Cardiac muscle cell (in vitro differentiated cells and primary cell): ENCODE measurements at regions not wholly inside any gene's neighbourhood (a gene's known extent, or its start where the extent isn't known, plus 50 kb on each side); places are given as distances from the start of the nearest gene placed in this dataset.

ENCODE experiments used
- DNase-seq, 2 donors: peaks; one replicate each; pipeline versions ENCODE4 v3.0.0 to v3.0.0-alpha.2; 2010 to 2017; ENCODE audit warnings: low read depth in 1 of 2, low spot score in 1 of 2
- H3K27ac ChIP-seq: fragments of 200-600 bp; sonication (generic); 2 replicates; pipeline ENCODE4 v1.5.1; 2016
- H3K27me3 ChIP-seq: fragments of 200-600 bp; sonication (generic); 2 replicates; pipeline ENCODE4 v1.6.0; 2016; ENCODE audit warnings: control low read depth
- H3K36me3 ChIP-seq: fragments of 200-600 bp; sonication (generic); 2 replicates; pipeline ENCODE4 v1.5.1; 2016; ENCODE audit warnings: control low read depth
- H3K4me1 ChIP-seq: fragments of 200-600 bp; sonication (generic); 2 replicates; pipeline ENCODE4 v1.8.1; 2017; ENCODE audit warnings: low read depth, mild to moderate bottlenecking, mixed run types
- H3K4me3 ChIP-seq: fragments of 200-600 bp; sonication (generic); 2 replicates; pipeline ENCODE4 v1.5.1; 2016; ENCODE audit warnings: mild to moderate bottlenecking
- H3K9me3 ChIP-seq: fragments of 200-600 bp; sonication (generic); 2 replicates; pipeline ENCODE4 v1.5.1; 2017; ENCODE audit warnings: low read depth, mild to moderate bottlenecking, control low read depth
- TF ChIP-seq, protein P1 (sequence below): IDR thresholded peaks from 2 replicates; pipeline ENCODE4 v1.5.1; 2012; ENCODE audit warnings: low read depth, mild to moderate bottlenecking, low read length

DNA sequence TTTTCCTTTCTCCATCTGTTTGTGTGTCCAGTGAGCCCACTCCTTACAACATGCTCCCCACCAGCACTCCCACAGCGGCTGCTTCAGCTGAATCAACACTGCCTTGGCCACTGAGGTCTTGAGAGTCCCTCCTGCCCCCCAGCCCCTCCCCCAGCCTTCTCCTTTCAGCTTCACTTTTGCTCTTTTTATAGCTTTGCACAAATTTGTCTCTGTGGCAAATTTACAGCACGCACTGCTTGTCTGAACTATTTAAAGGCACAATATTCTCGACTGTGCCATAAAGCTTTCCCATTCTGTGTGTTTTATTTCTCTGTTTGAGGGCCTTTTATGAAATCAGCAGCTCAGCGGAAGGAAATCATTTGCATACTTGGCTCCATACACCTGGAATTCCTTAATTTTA, 579.3 kb downstream of the TOX3 start:
- no peak overlapping the region for H3K4me3 ChIP-seq
- TF ChIP-seq, protein P1, sequence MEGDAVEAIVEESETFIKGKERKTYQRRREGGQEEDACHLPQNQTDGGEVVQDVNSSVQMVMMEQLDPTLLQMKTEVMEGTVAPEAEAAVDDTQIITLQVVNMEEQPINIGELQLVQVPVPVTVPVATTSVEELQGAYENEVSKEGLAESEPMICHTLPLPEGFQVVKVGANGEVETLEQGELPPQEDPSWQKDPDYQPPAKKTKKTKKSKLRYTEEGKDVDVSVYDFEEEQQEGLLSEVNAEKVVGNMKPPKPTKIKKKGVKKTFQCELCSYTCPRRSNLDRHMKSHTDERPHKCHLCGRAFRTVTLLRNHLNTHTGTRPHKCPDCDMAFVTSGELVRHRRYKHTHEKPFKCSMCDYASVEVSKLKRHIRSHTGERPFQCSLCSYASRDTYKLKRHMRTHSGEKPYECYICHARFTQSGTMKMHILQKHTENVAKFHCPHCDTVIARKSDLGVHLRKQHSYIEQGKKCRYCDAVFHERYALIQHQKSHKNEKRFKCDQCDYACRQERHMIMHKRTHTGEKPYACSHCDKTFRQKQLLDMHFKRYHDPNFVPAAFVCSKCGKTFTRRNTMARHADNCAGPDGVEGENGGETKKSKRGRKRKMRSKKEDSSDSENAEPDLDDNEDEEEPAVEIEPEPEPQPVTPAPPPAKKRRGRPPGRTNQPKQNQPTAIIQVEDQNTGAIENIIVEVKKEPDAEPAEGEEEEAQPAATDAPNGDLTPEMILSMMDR: no peak

DNA sequence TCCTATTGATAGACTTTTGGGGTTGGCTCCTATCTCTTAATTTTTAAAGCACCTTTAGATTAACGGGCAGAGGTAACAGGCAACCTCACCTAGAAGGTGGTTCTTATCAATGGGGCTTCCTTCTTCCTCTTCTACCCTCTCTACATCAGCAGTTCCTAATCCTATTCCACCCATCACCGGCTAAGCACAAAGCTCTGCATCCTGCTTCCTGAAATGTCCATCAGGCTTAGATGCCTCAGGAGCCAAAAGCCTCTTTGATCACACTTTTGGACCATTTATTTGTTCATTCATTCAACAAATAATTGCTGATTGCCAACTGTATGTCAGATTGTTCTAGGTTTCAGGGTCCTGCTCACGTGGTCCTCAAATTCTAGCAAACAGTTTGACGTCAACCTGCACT, 586.0 kb downstream of the TOX3 start:
- Histone ChIP-seq H3K27me3 (no peaks in the 10 kb centered on the region), H3K4me1 (no peaks in the 10 kb centered on the region), H3K9me3 (no peaks in the 10 kb centered on the region), H3K4me3 (no peak overlapping the region), H3K36me3 (no peaks in the 10 kb centered on the region), H3K27ac (no peak overlapping the region)
- TF ChIP-seq, protein P1: no peak
- DNase-seq: no peak

More for the DNA sequence above, 579.3 kb downstream of the TOX3 start:
- H3K9me3 ChIP-seq: no peaks in the 10 kb centered on the region
- H3K36me3 ChIP-seq: no peaks in the 10 kb centered on the region
- H3K27me3 ChIP-seq: no peaks in the 10 kb centered on the region
- no peak overlapping the region for H3K27ac ChIP-seq
- no peaks in the 10 kb centered on the region for H3K4me1 ChIP-seq
- DNase-seq: no peak

DNA sequence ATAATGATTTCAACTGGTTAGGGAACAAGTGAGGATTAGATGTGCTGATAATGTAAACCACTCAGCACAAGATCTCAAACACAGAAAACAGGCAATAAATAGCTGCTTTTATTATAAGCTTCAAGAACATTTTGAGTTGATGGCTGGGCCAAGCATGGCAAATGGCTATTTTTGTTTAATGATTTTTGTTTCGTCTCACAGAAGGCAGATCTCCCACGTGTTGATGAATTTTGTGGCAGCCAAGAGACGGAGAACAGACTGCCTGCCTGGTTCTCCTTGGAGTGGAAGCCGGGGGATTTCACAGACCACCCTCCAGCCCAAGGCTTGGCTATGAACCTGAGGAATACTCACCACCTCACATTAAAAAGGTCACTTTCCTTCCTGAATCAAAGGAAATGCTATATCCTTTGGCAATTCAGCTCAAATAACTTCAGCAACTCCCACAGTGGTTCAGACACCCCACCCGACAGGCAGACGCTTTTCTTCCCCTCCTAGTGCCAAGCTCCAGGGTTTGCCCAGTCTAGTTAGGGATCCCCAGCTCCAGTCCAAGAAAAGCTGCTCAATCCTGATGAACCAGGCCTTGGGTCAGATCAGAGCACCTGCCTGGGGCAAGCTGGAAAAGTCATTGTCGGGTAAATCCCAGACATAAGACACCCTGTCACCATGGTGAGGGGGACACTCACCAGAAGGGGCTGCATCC, 593.5 kb downstream of the TOX3 start:
- no peaks in the 10 kb centered on the region for H3K27me3 ChIP-seq
- DNase-seq: no peak
- no peaks in the 10 kb centered on the region for H3K9me3 ChIP-seq
- H3K4me1 ChIP-seq: peaks cover 9% of the 10 kb centered on the region
- TF ChIP-seq, protein P1: no peak
- H3K27ac ChIP-seq: no peak overlapping the region
- H3K4me3 ChIP-seq: no peak overlapping the region
- H3K36me3 ChIP-seq: no peaks in the 10 kb centered on the region

DNA sequence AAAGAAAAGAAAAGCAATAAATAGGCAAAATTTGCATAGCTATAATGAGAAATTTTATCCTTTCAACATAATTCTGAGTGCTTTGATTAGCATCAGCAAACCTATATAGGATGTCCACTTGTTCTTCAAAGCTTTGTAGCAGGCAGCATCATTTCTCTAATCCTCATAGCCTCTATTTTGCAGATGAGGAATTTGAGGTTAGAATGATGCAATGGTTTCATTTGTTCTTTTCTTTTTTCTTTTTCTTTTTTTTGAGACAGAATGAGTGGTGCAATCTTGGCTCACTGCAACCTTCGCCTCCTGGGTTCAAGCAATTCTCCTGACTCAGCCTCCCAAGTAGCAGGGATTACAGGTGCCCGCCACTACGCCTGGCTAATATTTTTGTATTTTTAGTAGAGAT, 594.4 kb downstream of the TOX3 start:
- no peaks in the 10 kb centered on the region for H3K9me3 ChIP-seq
- H3K36me3 ChIP-seq: no peaks in the 10 kb centered on the region
- H3K27me3 ChIP-seq: no peaks in the 10 kb centered on the region
- H3K27ac ChIP-seq: no peak overlapping the region
- TF ChIP-seq, protein P1: no peak
- peaks cover 9% of the 10 kb centered on the region for H3K4me1 ChIP-seq
- no peak overlapping the region for H3K4me3 ChIP-seq
- no peak for DNase-seq

DNA sequence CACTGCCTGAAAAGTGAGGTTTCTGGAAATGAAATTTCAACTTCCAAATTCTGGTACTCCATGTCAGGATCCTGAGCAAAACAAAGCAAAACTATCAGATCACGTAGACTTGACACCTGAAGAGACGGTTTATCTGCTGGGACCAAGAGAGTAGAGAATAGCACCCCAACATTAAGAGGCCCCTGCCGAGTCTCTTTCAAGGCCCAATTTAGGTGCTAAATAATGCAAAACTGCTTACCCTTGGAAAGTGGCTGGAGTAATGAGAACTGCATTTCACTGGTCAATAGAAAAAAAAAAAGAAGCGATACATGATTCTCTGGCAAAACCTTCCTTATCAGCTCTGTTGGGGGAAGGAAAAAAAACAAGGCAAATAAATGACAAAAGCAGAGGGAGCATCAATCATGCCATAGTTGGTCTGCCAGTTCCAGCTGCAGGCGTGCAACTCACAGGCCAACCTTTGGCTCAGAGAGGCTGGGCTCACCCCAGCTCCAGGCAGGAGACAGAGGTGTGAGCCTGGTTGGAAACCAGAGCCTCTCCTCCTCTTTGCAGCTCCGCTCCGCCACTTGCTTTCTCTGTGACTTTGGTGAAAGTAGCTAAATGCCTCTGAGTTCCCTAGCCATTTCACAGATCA, 595.2 kb downstream of the TOX3 start:
- H3K27me3 ChIP-seq: no peaks in the 10 kb centered on the region
- no peak overlapping the region for H3K4me3 ChIP-seq
- H3K27ac ChIP-seq: no peak overlapping the region
- TF ChIP-seq, protein P1: no peak
- H3K9me3 ChIP-seq: no peaks in the 10 kb centered on the region
- no peaks in the 10 kb centered on the region for H3K36me3 ChIP-seq
- peak in 1 of 2 donors; percentile 34 for DNase-seq
- H3K4me1 ChIP-seq: peaks cover 9% of the 10 kb centered on the region
